ENCODE measurements at regions not wholly inside any gene's neighbourhood (a gene's known extent, or its start where the extent isn't known, plus 50 kb on each side); places are given as distances from the start of the nearest gene placed in this dataset.
A peak's percentile ranks its signal among the peaks of the same experiment; 100 is the strongest.

- in situ Hi-C loops (cut with MboI; ENCODE audit: low sequenced_read_pairs in 4 of 4) = loop anchor here in 3 of 4 donors (25.0 kb wide), 4 partner anchors 395 to 870 kb away; partner anchors contain the start of genes CEP290 (in 1 of the 3), KITLG (in 1 of the 3) and TMTC3 (in 1 of the 3)
Measured at GRCh38 chr12:88982694-88983093, 369.6 kb downstream of the DUSP6 start.

GRCh38 chr12:88977115-88977514, 375.2 kb downstream of the DUSP6 start:
- TF ChIP-seq, protein P1, sequence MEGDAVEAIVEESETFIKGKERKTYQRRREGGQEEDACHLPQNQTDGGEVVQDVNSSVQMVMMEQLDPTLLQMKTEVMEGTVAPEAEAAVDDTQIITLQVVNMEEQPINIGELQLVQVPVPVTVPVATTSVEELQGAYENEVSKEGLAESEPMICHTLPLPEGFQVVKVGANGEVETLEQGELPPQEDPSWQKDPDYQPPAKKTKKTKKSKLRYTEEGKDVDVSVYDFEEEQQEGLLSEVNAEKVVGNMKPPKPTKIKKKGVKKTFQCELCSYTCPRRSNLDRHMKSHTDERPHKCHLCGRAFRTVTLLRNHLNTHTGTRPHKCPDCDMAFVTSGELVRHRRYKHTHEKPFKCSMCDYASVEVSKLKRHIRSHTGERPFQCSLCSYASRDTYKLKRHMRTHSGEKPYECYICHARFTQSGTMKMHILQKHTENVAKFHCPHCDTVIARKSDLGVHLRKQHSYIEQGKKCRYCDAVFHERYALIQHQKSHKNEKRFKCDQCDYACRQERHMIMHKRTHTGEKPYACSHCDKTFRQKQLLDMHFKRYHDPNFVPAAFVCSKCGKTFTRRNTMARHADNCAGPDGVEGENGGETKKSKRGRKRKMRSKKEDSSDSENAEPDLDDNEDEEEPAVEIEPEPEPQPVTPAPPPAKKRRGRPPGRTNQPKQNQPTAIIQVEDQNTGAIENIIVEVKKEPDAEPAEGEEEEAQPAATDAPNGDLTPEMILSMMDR (IDR thresholded peaks at IDR 0.05 in 4 of 5, conservative IDR thresholded peaks at IDR 0.05 in 1 of 5) = no peak
- no peak for TF ChIP-seq POLR2A (IDR thresholded peaks at IDR 0.05)
- no peak overlapping the region for H3K27ac ChIP-seq
- no peaks in the 10 kb centered on the region for H3K27me3 ChIP-seq
- H3K9me3 ChIP-seq = no peaks in the 10 kb centered on the region
- no peaks in the 10 kb centered on the region for H3K36me3 ChIP-seq
- intact Hi-C loops (cut with DNase I; ENCODE audit: low total_unique reads) (no loop called here), in situ Hi-C loops (cut with MboI; ENCODE audit: low sequenced_read_pairs in 4 of 4) (loop anchor here in 3 of 4 donors (5.0 to 25.0 kb wide), 5 partner anchors 85 to 865 kb away; partner anchors contain the start of genes CEP290 (in 1 of the 3), KITLG (in 1 of the 3) and TMTC3 (in 1 of the 3))
- H3K4me3 ChIP-seq = no peak overlapping the region
- no peak for ATAC-seq
- no peak for DNase-seq
- no peaks in the 10 kb centered on the region for H3K4me1 ChIP-seq

More at GRCh38 chr12:88982694-88983093, 369.6 kb downstream of the DUSP6 start:
- TF ChIP-seq, protein P1 (IDR thresholded peaks at IDR 0.05 in 4 of 5, conservative IDR thresholded peaks at IDR 0.05 in 1 of 5) = no peak
- TF ChIP-seq POLR2A (IDR thresholded peaks at IDR 0.05) = no peak
- Histone ChIP-seq H3K27me3 (no peaks in the 10 kb centered on the region), H3K27ac (no peak overlapping the region), H3K4me1 (peaks cover 0 to 11% of the 10 kb centered on the region in 2 donors), H3K36me3 (no peaks in the 10 kb centered on the region), H3K4me3 (no peak overlapping the region), H3K9me3 (no peaks in the 10 kb centered on the region)
- DNase-seq (no peak), ATAC-seq (no peak)
- intact Hi-C loops (cut with DNase I; ENCODE audit: low total_unique reads) = no loop called here

DNA sequence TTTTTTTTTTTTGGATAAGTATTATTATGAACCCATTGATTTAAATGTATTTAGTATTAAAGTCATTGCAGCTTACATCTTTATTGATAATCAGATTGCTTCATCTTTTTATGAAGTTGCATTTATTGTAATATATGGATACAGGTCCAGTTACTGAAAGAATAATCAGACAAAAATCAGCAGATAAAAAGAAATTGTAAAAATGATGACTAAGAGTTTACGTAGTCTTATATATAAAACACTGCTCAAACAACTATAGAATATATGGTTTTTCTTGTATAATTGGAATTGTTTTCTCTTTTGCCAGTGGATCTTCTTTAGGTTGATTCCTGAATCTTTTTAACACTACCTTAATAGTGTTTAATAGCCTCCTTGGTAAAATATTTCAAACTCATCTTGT, 378.3 kb downstream of the DUSP6 start:
- in situ Hi-C loops (cut with MboI; ENCODE audit: low sequenced_read_pairs in 4 of 4) (no loop called here), intact Hi-C loops (cut with DNase I; ENCODE audit: low total_unique reads) (no loop called here)
- H3K36me3 ChIP-seq = no peaks in the 10 kb centered on the region
- H3K27ac ChIP-seq = no peak overlapping the region
- H3K4me3 ChIP-seq = no peak overlapping the region
- H3K9me3 ChIP-seq = no peaks in the 10 kb centered on the region
- ATAC-seq = no peak
- no peaks in the 10 kb centered on the region for H3K27me3 ChIP-seq
- H3K4me1 ChIP-seq = peaks cover 5 to 13% of the 10 kb centered on the region in 2 donors
- DNase-seq = no peak
- TF ChIP-seq, protein P1 (IDR thresholded peaks at IDR 0.05 in 4 of 5, conservative IDR thresholded peaks at IDR 0.05 in 1 of 5) = no peak
- TF ChIP-seq POLR2A (IDR thresholded peaks at IDR 0.05) = no peak

GRCh38 chr12:88970740-88971139, 381.6 kb downstream of the DUSP6 start:
- intact Hi-C loops (cut with DNase I; ENCODE audit: low total_unique reads) = no loop called here
- Histone ChIP-seq H3K9me3 (no peaks in the 10 kb centered on the region), H3K27ac (peak overlapping the region in 1 of 4 donors; percentile 10)

More at GRCh38 chr12:88970740-88971139, 381.6 kb downstream of the DUSP6 start:
- Histone ChIP-seq H3K4me1 (peaks cover 5 to 13% of the 10 kb centered on the region in 2 donors), H3K4me3 (no peak overlapping the region), H3K36me3 (no peaks in the 10 kb centered on the region), H3K27me3 (no peaks in the 10 kb centered on the region)
- ATAC-seq (no peak), DNase-seq (no peak)
- TF ChIP-seq, protein P1 (IDR thresholded peaks at IDR 0.05 in 4 of 5, conservative IDR thresholded peaks at IDR 0.05 in 1 of 5) = no peak
- no peak for TF ChIP-seq POLR2A (IDR thresholded peaks at IDR 0.05)
- in situ Hi-C loops (cut with MboI; ENCODE audit: low sequenced_read_pairs in 4 of 4) = no loop called here
